GM19438 (cell line): ENCODE measurements at regions not wholly inside any gene's neighbourhood (a gene's known extent, or its start where the extent isn't known, plus 50 kb on each side); places are given as distances from the start of the nearest gene placed in this dataset.

Experiments
- ATAC-seq: cut with Tn5 transposase; IDR thresholded peaks from one replicate; pipeline ENCODE4 v1.9.1; 2021; ENCODE audit warnings: low read depth; ENCODE audit not compliant: unreplicated experiment

GRCh38 chr10:6660460-6660859, 80.4 kb upstream of the PRKCQ start:
- ATAC-seq = no peak

GRCh38 chr10:6659451-6659850, 79.4 kb upstream of the PRKCQ start:
- no peak for ATAC-seq

DNA sequence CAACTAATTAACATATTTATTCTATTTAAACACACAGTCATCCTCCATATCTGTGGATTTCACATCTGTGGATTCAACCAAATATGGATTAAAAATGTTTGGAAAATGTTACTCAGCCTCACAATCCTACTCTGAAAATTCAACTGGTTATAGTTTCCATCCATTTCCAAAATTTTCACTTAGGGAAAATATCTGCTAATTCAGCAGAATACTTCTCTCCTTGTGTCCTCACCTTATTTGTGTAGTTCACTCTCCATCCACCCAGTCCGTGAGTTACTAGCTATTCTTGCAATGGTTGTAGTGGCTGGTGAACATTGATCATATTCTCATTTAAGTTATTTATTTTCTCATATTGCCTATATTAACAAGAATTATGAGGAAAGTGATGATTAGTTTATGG, 77.6 kb upstream of the PRKCQ start:
- ATAC-seq = no peak

- no peak for ATAC-seq
These were observed 77.1 kb upstream of the PRKCQ start for GRCh38 chr10:6657196-6657595.

DNA sequence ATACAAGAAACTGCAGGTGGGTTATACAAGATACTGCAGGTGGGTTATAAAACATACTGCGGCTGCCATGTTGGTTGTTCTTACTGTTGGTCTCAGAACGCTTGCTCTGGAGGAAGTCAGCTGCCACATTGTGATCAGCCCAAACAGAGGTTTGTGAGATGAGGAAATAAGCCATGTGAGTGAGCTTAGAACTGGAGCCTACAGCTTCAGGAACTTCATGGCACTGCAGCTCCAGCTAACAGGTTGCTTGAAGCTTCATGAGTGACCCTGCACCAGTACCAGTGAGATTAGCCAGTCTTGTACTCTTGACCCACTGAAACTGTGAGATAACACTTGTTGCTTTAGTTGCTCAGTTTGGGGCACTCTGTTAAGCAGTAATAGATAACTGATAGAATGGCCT, 74.5 kb upstream of the PRKCQ start:
- no peak for ATAC-seq

GRCh38 chr10:6650586-6650985, 70.5 kb upstream of the PRKCQ start:
- no peak for ATAC-seq

GRCh38 chr10:6649903-6650302, 69.8 kb upstream of the PRKCQ start:
- no peak for ATAC-seq

GRCh38 chr10:6648894-6649720, 69.0 kb upstream of the PRKCQ start:
- no peak for ATAC-seq

- peak; percentile 92 for ATAC-seq
These were observed 67.9 kb upstream of the PRKCQ start for GRCh38 chr10:6647811-6648526.

- ATAC-seq = no peak
These were observed 63.9 kb upstream of the PRKCQ start for GRCh38 chr10:6643962-6644361.

DNA sequence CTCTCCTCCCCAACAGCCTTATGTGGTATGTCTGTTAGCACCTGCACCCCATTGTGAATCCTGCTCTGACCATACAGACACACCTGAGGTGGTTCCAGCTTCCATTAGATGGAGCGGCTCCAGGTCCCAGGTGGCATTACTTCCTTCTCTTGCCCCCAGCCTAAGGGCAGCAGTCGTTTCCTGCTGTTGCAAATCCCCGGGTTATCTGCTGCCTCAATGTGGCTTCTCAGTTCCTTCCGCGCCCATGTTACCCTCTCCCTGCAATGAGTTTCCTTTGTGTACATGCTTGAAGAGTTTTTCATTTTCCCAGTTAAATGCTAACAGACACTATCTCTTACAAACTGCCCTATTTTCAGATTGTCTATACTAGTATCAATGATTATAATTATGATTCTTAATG, 62.8 kb upstream of the PRKCQ start:
- no peak for ATAC-seq

DNA sequence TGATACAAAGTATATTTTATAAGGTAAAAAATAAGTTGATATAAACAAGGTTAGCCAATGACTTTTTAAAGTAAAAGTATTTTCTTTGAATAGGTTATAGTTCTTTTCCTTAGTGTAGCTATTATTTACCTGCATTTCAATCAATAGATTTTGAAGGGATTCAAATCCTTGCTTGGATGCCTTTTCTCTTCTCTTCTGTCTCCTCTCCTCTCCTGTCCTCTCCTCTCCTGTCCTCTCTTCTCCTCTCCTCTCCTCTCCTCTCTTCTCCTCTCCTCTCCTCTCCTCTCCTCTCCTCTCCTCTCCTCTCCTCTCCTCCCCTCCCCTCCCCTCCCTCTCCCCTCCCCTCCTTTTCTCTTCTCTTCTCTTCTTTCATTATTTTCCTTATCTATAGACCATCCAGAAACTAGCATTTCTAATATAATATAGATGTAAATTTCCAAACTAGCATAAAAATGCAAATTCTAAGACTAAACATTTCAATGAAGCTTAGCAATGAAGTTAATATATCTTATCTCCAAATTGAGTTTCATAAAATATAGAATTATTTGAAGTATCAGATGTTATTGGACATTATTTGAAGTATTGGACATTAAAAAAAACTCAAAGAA, 60.5 kb upstream of the PRKCQ start:
- no peak for ATAC-seq

DNA sequence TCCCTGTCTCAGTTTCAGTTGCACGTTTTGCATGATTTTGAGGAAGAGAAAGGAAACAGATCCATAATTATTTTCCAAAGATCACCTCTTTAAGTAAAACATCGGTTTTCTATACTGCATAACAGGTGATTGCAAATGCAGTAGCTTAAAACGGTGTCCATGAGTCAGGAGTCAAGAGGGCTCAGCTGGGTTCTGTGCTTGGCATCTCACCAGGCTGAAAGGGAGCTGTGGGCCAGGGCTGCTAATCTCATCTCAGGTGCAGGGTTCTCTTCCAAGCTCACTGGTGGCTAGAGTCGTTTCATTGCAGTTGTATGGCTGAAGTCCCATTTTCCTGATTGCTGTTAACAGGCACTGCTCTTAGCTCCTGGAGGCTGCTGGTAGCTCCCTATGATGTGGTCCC, 57.0 kb upstream of the PRKCQ start:
- no peak for ATAC-seq

DNA sequence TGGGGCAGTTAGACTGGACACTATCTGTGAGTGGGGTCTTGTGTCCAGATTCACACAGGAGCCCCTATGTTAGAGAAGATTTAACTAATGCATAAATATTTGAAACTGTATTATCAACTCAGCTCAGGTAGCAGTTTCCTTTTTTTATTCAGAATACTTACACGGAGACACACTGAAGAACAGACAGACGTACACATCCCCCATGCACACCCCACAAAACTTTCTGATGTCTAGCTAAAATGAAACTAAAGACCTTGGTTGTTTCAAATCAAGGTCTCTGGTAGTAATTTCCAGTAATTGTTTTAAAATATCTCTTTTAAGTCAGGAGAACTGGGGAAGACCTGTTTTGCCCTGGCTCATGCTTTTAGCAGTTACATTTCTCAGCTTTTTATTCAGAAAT, 55.7 kb upstream of the PRKCQ start:
- ATAC-seq = no peak
